ENCODE measurements at regions not wholly inside any gene's neighbourhood (a gene's known extent, or its start where the extent isn't known, plus 50 kb on each side); places are given as distances from the start of the nearest gene placed in this dataset.

DNA sequence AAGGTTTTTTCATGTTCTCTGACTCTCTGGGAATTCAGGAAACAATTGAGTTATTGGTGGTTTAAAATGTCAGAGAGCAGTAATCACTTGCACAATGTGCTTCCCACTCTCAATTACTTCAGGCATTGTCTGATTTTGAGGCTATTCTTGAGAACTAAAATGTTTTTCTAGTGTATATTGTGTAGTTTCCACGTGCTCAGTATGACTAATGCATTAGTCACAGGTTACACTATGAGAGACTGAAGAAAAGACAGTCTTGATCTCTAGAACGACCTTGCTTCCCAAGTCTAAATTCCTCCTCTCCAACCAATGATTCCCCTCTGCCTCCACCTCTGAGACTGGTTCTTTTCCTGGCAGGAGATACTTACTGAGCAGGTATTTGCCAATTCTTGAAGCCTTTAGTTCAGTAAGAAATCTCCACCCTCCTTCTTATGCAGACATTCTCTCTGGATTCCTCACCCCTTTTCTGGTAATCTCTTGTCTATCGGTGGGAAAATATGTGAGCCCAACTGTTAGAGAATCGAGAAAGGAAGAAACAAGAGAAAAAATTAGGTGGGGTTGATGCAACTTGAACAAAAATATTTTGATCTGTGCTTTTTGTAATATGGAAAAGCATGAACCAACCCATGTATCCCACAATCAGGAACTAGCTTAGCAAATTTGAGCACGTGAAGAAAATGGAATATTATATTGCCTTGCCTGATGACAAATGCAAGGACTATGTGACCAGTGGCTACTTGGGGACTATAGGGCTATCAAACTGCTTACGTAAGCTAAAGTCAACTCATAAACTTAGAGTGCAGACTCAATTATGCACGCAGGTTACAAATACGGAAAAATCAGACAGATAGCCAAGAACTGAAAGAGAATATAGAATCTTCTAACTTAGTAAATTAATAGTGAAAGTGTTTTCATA lies 61.1 kb upstream of the SLC22A16 start:
- peak; percentile 77 for DNase-seq (ENCODE audit: low spot score)

GRCh38 chr6:110534731-110535492 lies 58.5 kb upstream of the SLC22A16 start:
- peak; percentile 61 for DNase-seq (ENCODE audit: low spot score)

DNA sequence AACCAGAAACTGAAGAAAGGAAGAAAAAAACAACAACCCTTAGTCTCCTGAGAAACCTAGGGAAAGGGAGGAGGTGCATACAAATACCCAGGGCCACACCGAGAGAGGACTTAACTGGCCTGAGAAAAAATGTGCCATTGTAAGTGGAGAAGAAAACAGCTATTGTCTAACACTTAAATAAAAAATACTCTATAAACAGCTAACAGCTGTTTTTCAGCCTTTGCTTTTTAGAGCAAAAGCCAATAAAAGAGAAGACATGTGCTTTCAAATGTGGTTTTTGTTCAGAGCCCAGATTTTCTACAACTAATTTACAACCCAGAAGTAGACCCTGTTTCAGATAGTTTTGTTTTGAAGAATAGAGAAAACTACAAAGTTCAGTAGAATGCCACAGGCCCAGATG lies 56.0 kb upstream of the SLC22A16 start:
- DNase-seq (ENCODE audit: low spot score), result no peak

- no peak for DNase-seq (ENCODE audit: low spot score)
Observed at GRCh38 chr6:110530671-110531070, 54.3 kb upstream of the SLC22A16 start.

- no peak for DNase-seq (ENCODE audit: low spot score)
Observed at GRCh38 chr6:110529907-110530306, 53.5 kb upstream of the SLC22A16 start.

GRCh38 chr6:110529355-110529754 lies 52.9 kb upstream of the SLC22A16 start:
- DNase-seq (ENCODE audit: low spot score), result peak; percentile 63

DNA sequence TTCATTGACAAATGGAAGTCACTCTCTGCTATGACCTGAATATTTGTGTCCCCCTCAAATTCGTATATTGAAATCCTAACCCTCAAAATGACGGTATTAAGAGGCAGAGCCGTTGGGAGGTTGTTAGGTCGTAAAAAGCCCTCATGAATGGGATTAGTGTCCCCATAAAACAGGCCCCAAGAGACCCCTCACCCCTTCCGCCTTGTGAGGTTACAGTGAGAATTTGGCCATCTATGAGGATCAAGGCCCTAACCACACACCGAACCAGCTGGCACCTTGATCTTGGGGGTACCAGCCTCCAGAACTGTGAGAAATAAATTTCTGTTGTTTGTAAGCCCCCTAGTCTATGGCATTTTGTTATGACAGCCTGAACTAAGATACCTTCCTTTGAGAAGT lies 52.5 kb upstream of the SLC22A16 start:
- no peak for DNase-seq (ENCODE audit: low spot score)

DNA sequence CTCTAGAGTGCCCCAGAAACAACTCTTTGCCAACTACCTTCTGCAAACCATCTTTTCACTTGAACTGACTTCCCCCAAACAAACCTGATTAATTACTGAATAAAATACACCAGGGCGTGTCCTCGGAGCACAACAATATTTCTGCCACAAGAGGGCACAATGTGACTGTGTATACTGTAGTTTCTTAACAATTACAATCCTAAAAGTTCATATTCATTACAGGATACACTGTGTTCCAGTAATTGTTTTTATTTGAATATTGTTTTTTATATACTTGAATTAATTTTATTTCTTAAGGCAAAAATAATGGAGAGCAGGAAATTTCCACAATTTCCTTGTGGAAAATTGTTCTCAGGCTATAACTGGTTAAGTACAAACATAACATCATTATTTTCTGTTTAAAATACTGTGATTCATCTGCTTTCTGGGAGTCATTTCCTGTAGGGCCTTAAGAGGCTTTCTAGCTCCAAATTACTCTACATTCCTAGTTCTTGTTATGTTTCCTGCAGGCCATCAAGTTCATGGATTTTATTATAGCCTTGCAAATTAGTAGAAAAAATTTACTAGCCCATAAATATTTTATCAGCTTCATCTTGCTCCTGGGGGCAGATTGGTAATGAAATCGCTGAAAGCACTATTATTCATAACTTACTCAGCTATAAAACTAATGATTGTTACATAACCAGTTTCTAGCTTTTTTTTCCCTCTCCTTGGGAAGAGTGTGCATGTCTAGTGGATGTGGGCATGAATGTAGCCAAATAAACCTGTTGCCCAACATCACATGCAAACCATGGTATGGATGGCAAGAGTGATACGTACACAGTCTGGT lies 51.9 kb upstream of the SLC22A16 start:
- DNase-seq (ENCODE audit: low spot score), result peak; percentile 67

- no peak for DNase-seq (ENCODE audit: low spot score)
Observed at GRCh38 chr6:110527516-110527915, 51.1 kb upstream of the SLC22A16 start.

DNA sequence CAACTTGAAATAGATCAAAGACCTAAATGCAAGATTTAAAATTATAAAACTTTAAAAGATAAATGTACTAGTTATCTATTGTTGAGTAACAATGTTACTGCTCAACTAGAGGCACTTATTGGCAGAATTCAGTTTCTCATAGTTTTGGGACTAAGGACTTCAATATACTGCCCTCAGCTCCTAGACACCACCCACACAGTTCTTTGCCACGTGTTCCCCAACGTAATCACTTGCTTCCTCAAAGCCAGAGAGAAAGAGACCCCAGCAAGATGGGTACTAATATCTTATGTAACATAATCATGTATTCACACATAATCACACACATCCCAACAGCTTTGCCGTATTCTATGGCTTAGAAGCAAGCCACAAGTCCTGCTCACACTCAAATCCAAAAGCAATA lies 50.3 kb upstream of the SLC22A16 start:
- DNase-seq (ENCODE audit: low spot score), result no peak

All from H4 (cell line).